Endothelial cell of umbilical vein (primary cell): ENCODE measurements at regions not wholly inside any gene's neighbourhood (a gene's known extent, or its start where the extent isn't known, plus 50 kb on each side); places are given as distances from the start of the nearest gene placed in this dataset.

Source experiments
- CTCF ChIP-seq, 2 donors: IDR thresholded peaks; 1 replicate in 1 of 2; 2 replicates in 1 of 2; pipeline ENCODE4 v1.5.1; 2011; ENCODE audit warnings: low read length in 2 of 2, mild to moderate bottlenecking in 2 of 2, moderate library complexity in 2 of 2, control low read depth in 1 of 2, inconsistent platforms in 1 of 2, low read depth in 1 of 2; ENCODE audit not compliant: insufficient read depth in 1 of 2; ENCODE audit errors: extremely low read depth in 1 of 2
- EZH2 ChIP-seq: IDR thresholded peaks from 2 replicates; pipeline ENCODE4 v1.6.1; 2012; ENCODE audit warnings: borderline replicate concordance, low read depth, mild to moderate bottlenecking, moderate library complexity, low read length, inconsistent platforms; ENCODE audit not compliant: severe bottlenecking
- FOS ChIP-seq: IDR thresholded peaks from 2 replicates; pipeline ENCODE4 v1.6.1; 2011; ENCODE audit warnings: mild to moderate bottlenecking, low read length, moderate library complexity, borderline replicate concordance; ENCODE audit not compliant: insufficient read depth
- GATA2 ChIP-seq: IDR thresholded peaks from 2 replicates; pipeline ENCODE4 v1.7.0; 2011; ENCODE audit warnings: low read depth, mild to moderate bottlenecking, moderate library complexity, mixed read lengths, low read length; ENCODE audit not compliant: insufficient read length, insufficient read depth
- JUN ChIP-seq: IDR thresholded peaks from 2 replicates; pipeline ENCODE4 v1.6.1; 2011; ENCODE audit warnings: borderline replicate concordance, low read depth; ENCODE audit not compliant: insufficient read length, insufficient read depth
- MAX ChIP-seq: IDR thresholded peaks from 2 replicates; pipeline ENCODE4 v1.6.1; 2011; ENCODE audit not compliant: insufficient read depth, insufficient read length
- MYC ChIP-seq: IDR thresholded peaks from one replicate; pipeline ENCODE4 v1.6.1; 2011; ENCODE audit warnings: mild to moderate bottlenecking, low read depth, low read length
- POLR2A ChIP-seq: IDR thresholded peaks from 2 replicates; pipeline ENCODE4 v1.6.1; 2012; ENCODE audit warnings: low read depth, mild to moderate bottlenecking, control low read depth, low read length
- POLR2AphosphoS5 ChIP-seq: IDR thresholded peaks from 2 replicates; pipeline ENCODE4 v1.6.1; 2012; ENCODE audit warnings: low read depth, mild to moderate bottlenecking, control low read depth, low read length, moderate library complexity; ENCODE audit not compliant: insufficient read depth

GRCh38 chr12:89250636-89251035, 101.7 kb downstream of the DUSP6 start:
- TF ChIP-seq CTCF (IDR thresholded peaks at IDR 0.05; ENCODE audit: extremely low read depth in 1 of 2, insufficient read depth in 1 of 2, low read depth in 1 of 2, low read length in 2 of 2): no peak
- TF ChIP-seq POLR2AphosphoS5: no peak
- TF ChIP-seq EZH2: no peak
- TF ChIP-seq POLR2A: no peak
- TF ChIP-seq MAX: no peak
- no peak for TF ChIP-seq MYC
- no peak for TF ChIP-seq JUN
- TF ChIP-seq GATA2: no peak
- TF ChIP-seq FOS: no peak
